Astrocyte of the spinal cord (primary cell): ENCODE measurements at regions not wholly inside any gene's neighbourhood (a gene's known extent, or its start where the extent isn't known, plus 50 kb on each side); places are given as distances from the start of the nearest gene placed in this dataset.

Experiments used
- DNase-seq: peaks from one replicate; pipeline ENCODE4 v3.0.0; 2011; ENCODE audit warnings: low read depth, low spot score
- H3K4me3 ChIP-seq: 2 replicates; pipeline ENCODE4 v1.5.1; 2011; ENCODE audit warnings: low read depth, mild to moderate bottlenecking, low read length, moderate library complexity
- CTCF ChIP-seq: IDR thresholded peaks from 2 replicates; pipeline ENCODE4 v1.5.1; 2012; ENCODE audit warnings: low read depth, mild to moderate bottlenecking, low read length, inconsistent platforms
- in situ Hi-C: cut with HindIII; loops from 2 replicates; pipeline ENCODE4 v1.10.0; 2017; ENCODE audit warnings: low sequenced_read_pairs

GRCh38 chr12:5195691-5196090 is 152.0 kb downstream of the KCNA5 start:
- no peak for TF ChIP-seq CTCF
- no peak for DNase-seq
- in situ Hi-C loops: no loop called here
- H3K4me3 ChIP-seq: no peak overlapping the region

GRCh38 chr12:5197131-5197530 is 153.5 kb downstream of the KCNA5 start:
- peak; percentile 93 for DNase-seq
- TF ChIP-seq CTCF: no peak
- H3K4me3 ChIP-seq: no peak overlapping the region
- in situ Hi-C loops: no loop called here

- DNase-seq: peak; percentile 31
- TF ChIP-seq CTCF: no peak
- in situ Hi-C loops: no loop called here
- H3K4me3 ChIP-seq: no peak overlapping the region
Observed at GRCh38 chr12:5197656-5198055, 154.0 kb downstream of the KCNA5 start.

DNA sequence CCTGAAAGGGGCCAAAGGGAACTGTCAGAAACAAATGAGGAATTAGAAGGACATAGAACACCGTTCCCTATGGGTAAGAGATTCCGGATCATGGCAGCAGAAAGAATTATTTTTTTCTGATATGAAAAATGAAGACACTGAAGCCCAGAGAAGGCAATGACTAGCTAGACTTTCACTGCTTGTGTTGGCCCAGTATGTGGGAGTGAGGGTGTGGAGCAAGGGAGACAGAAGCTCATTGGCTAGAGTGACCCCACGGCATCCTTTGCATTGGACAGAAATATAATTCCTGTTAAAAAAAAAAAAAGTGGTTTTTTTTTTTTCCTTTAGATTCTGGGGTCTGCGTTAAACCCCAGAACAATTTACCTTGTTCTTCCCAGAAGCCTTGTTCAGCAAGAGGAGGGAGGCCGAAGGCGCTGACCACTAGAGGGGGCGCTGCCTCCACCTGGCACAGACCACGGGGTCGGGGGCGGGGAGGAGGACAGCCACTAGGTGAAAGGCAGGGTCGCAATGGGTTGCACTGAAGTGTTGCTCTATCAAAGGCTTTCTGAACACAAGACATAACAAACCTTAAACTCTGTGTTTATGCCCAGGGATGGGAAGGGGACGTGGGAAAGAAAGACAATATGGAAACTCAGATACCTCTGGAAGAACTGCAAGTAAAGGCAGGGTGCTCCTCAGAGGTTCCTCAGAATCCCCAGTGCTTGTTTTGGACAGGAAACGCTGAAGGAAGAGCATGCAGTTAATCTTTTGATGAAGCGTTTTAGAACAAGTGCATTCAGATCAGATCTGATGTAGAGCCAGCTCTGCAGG is 156.8 kb downstream of the KCNA5 start:
- peak; percentile 72 for TF ChIP-seq CTCF
- DNase-seq: no peak
- in situ Hi-C loops: no loop called here
- no peak overlapping the region for H3K4me3 ChIP-seq

DNA sequence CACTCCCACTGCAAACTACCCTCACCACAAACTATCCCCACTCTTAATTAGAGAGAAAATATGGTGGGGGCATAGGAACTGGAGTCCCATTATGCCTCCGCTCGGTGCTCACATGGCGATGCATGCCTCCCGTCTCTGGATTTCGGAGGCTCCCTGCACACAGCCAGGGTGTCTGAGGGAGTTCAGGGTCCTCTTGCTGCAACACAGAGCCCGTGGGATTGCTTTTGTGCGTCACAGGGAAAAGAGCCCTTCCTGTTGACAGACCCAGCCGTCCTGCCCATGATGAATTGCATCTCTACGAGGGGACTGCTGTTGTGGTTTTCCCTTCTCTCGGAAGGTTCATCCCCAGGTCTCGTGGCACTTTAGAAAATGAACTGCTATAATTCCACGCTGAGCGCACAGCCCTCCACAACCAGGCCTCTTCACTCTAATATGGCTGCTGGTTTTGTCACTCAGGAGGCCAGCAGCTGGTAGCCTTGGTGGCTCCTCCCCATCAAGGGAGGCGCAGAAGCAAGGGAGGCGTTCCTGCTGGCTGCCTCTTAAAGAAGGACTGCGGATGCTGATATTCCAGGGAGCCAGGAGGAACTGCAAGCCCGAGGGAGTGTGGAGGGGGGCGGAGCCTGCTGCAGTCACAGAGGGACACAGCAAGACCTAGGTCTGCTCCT is 158.0 kb downstream of the KCNA5 start:
- peak; percentile 32 for DNase-seq
- no peak for TF ChIP-seq CTCF
- in situ Hi-C loops: no loop called here
- H3K4me3 ChIP-seq: no peak overlapping the region

DNA sequence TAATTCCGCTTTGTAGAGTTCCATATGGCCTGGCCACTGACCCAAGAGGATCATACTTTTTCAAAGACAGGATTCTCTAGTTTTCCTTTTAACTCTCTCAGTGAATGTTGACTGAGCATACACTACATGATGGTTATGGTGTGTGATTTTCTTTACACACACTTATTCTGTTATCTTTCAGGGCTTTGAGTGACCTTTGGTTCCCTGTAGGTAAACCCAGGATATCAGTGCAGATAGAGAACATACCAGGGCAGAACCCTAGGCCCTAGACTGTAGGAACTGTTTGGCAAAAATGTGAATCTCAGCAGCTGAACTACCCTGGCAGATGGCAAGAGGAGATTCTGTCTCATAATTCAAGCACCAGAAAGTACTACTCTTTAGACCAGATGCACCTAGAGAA is 159.6 kb downstream of the KCNA5 start:
- no peak for TF ChIP-seq CTCF
- in situ Hi-C loops: no loop called here
- no peak for DNase-seq
- H3K4me3 ChIP-seq: no peak overlapping the region
